GM12878 (cell line): ENCODE measurements at regions not wholly inside any gene's neighbourhood (a gene's known extent, or its start where the extent isn't known, plus 50 kb on each side); places are given as distances from the start of the nearest gene placed in this dataset.

Experiments used
- ATAC-seq: fragments of 200-7000 bp; cut with Tn5 transposase; 3 replicates; pipeline ENCODE4 v1.9.1; 2020; ENCODE audit warnings: mild to moderate bottlenecking, moderate library complexity
- BruUV-seq: library from RNA; stranded (reverse); fragments of 400-500 nt; replicated peaks from 2 replicates; lab custom pipeline; 2021; lab: Mats Ljungman, UMichigan
- CTCF ChIA-PET: fragments of 300-600 bp; sonication (Branson Sonifier 250); formaldehyde crosslinking; extraction: SDS; loops from one replicate; lab custom pipeline; 2021; ENCODE audit warnings: inconsistent platforms; lab: Yijun Ruan, JAX
- POLR2A ChIA-PET: fragments of 350-600 bp; formaldehyde crosslinking; extraction: SDS; loops from one replicate; lab custom pipeline; 2021; ENCODE audit warnings: inconsistent platforms; lab: Charles Lee
- RAD21 ChIA-PET: fragments of 300-600 bp; sonication (Branson Sonifier 250); formaldehyde crosslinking; loops from one replicate; lab custom pipeline; 2023; ENCODE audit warnings: antibody characterized with exemption; ENCODE audit not compliant: unreplicated experiment; lab: Charles Lee
- SMC1A ChIA-PET: fragments of 300-600 bp; sonication (Branson Sonifier 250); formaldehyde crosslinking; loops from one replicate; lab custom pipeline; 2023; ENCODE audit not compliant: unreplicated experiment, uncharacterized antibody; lab: Charles Lee
- DNase-seq: peaks from one replicate; pipeline ENCODE4 v3.0.0-alpha.2; 2011; ENCODE audit warnings: low read depth, low spot score
- FAIRE-seq: peaks from 3 replicates; lab custom pipeline; 2011; peaks lifted over from hg19 to GRCh38; lab: Jason Lieb, UNC
- H2AFZ ChIP-seq: 2 replicates; pipeline ENCODE4 v1.6.0; 2011; ENCODE audit warnings: low read depth, low read length, control low read depth; ENCODE audit not compliant: control insufficient read depth
- H3K27ac ChIP-seq: 2 replicates; pipeline ENCODE4 v1.5.1; 2011; ENCODE audit warnings: control low read depth; ENCODE audit not compliant: control insufficient read depth, insufficient read depth
- H3K27me3 ChIP-seq, 2 experiments: replicated peaks in 1 of 2; 2 replicates each; pipeline versions ENCODE4 v1.6.0 to v1.6.1; 2011; ENCODE audit warnings: low read length in 1 of 2; ENCODE audit not compliant: control insufficient read depth in 2 of 2, insufficient read depth in 2 of 2
- H3K36me3 ChIP-seq, 2 experiments: 2 replicates each; pipeline ENCODE4 v1.5.1; 2011; ENCODE audit warnings: low read length in 1 of 2; ENCODE audit not compliant: control insufficient read depth in 2 of 2, insufficient read depth in 2 of 2
- H3K4me1 ChIP-seq: 2 replicates; pipeline ENCODE4 v1.6.1; 2011; ENCODE audit warnings: mild to moderate bottlenecking, low read length, moderate library complexity, mixed read lengths; ENCODE audit not compliant: control insufficient read depth, insufficient read depth
- H3K4me2 ChIP-seq: 2 replicates; pipeline ENCODE4 v1.6.0; 2011; ENCODE audit warnings: control low read depth; ENCODE audit not compliant: control insufficient read depth, insufficient read depth
- H3K4me3 ChIP-seq: fragments of 200-600 bp; sonication (generic); 2 replicates; pipeline ENCODE4 v1.5.1; 2016
- H3K79me2 ChIP-seq: 2 replicates; pipeline ENCODE4 v1.6.0; 2011; ENCODE audit warnings: low read length; ENCODE audit not compliant: control insufficient read depth, insufficient read depth
- H3K9ac ChIP-seq: 2 replicates; pipeline ENCODE4 v1.8.0; 2011; ENCODE audit warnings: low read length, control low read depth, mixed read lengths; ENCODE audit not compliant: control insufficient read depth, insufficient read depth
- H3K9me3 ChIP-seq: replicated peaks from 3 replicates; pipeline ENCODE4 v1.5.1; 2011; ENCODE audit warnings: mild to moderate bottlenecking, low read length; ENCODE audit not compliant: control insufficient read depth, insufficient read depth
- H4K20me1 ChIP-seq: 2 replicates; pipeline ENCODE4 v1.6.0; 2011; ENCODE audit not compliant: control insufficient read depth, insufficient read depth
- CEBPB ChIP-seq, 2 experiments: fragments of 150-350 bp in 1 of 2; IDR thresholded peaks; 2 replicates each; pipeline ENCODE4 v1.6.1; 2012 to 2014; ENCODE audit warnings: low read depth in 2 of 2, low read length in 2 of 2, borderline replicate concordance in 1 of 2, inconsistent platforms in 1 of 2
- CHD4 ChIP-seq: fragments of 200-600 bp; sonication (generic); IDR thresholded peaks from 2 replicates; pipeline ENCODE4 v1.6.1; 2016; ENCODE audit warnings: mild to moderate bottlenecking
- CTCF ChIP-seq, 3 experiments: IDR thresholded peaks in 2 of 3; conservative IDR thresholded peaks in 1 of 3; 2 replicates each; pipeline ENCODE4 v1.5.1; 2011; ENCODE audit warnings: low read depth in 3 of 3, low read length in 3 of 3, mild to moderate bottlenecking in 3 of 3, control low read depth in 2 of 3, moderate library complexity in 2 of 3, inconsistent platforms in 1 of 3, mixed read lengths in 1 of 3; ENCODE audit not compliant: control insufficient read depth in 2 of 3, insufficient read depth in 1 of 3; ENCODE audit errors: extremely low read depth in 1 of 3
- ETV6 ChIP-seq, 2 experiments: fragments of 450-650 bp in 1 of 2; IDR thresholded peaks in 1 of 2; conservative IDR thresholded peaks in 1 of 2; 2 replicates each; pipeline ENCODE4 v1.6.1; 2014; ENCODE audit warnings: antibody characterized with exemption in 1 of 2, borderline replicate concordance in 1 of 2, low read depth in 1 of 2, mild to moderate bottlenecking in 1 of 2, moderate library complexity in 1 of 2
- FOS ChIP-seq: IDR thresholded peaks from 3 replicates; pipeline ENCODE4 v1.6.1; 2011; ENCODE audit warnings: borderline replicate concordance; ENCODE audit not compliant: insufficient read length; ENCODE audit errors: extremely low read depth
- GABPA ChIP-seq: IDR thresholded peaks from 2 replicates; pipeline ENCODE4 v1.6.1; 2014; ENCODE audit warnings: antibody characterized with exemption, low read depth, mild to moderate bottlenecking, inconsistent platforms
- HSF1 ChIP-seq: fragments of 150-350 bp; IDR thresholded peaks from 2 replicates; pipeline ENCODE4 v1.6.1; 2014; ENCODE audit warnings: mild to moderate bottlenecking, low read depth, low read length
- JUNB ChIP-seq: IDR thresholded peaks from 2 replicates; pipeline ENCODE4 v1.6.1; 2016; ENCODE audit warnings: antibody characterized with exemption, mild to moderate bottlenecking
- MTA3 ChIP-seq: IDR thresholded peaks from 2 replicates; pipeline ENCODE4 v1.6.1; 2012; ENCODE audit warnings: low read length, inconsistent platforms, borderline replicate concordance
- NR2C2 ChIP-seq: IDR thresholded peaks from 2 replicates; pipeline ENCODE4 v1.6.1; 2011; ENCODE audit warnings: borderline replicate concordance, low read depth; ENCODE audit not compliant: control insufficient read depth, insufficient read length
- SMC3 ChIP-seq: IDR thresholded peaks from 2 replicates; pipeline ENCODE4 v1.6.1; 2011; ENCODE audit warnings: low read length, improper control_type of control experiment, borderline replicate concordance
- SREBF1 ChIP-seq: IDR thresholded peaks from 2 replicates; pipeline ENCODE4 v1.6.1; 2012; ENCODE audit warnings: mild to moderate bottlenecking, low read length
- WGBS: methylation state at CpG from one replicate; pipeline ENCODE4 v1.1.6; 2016; ENCODE audit warnings: low lambda C conversion rate; ENCODE audit not compliant: insufficient replicate concordance, insufficient coverage; ENCODE audit errors: missing lambda C conversion rate; 5-methylcytosine and 5-hydroxymethylcytosine counted together
- in situ Hi-C: fragments of 300-500 bp; cut with MboI; formaldehyde crosslinking; loops from 9 replicates; pipeline ENCODE4 v1.14.3; 2018; ENCODE audit warnings: mixed read lengths
- intact Hi-C: fragments of 100-400 bp; cut with micrococcal nuclease; formaldehyde crosslinking; loops from one replicate; pipeline ENCODE4 v1.14.2; 2022; ENCODE audit not compliant: unreplicated experiment
- TF ChIP-seq, protein P1 (sequence below): fragments of 450-650 bp; IDR thresholded peaks from 2 replicates; pipeline ENCODE4 v1.6.1; 2017; ENCODE audit warnings: low read depth, mild to moderate bottlenecking, moderate library complexity
- TF ChIP-seq, protein P2 (sequence below): IDR thresholded peaks from 2 replicates; pipeline ENCODE4 v1.6.1; 2012; ENCODE audit warnings: improper control_type of control experiment, low read depth, low read length; ENCODE audit not compliant: insufficient replicate concordance

DNA sequence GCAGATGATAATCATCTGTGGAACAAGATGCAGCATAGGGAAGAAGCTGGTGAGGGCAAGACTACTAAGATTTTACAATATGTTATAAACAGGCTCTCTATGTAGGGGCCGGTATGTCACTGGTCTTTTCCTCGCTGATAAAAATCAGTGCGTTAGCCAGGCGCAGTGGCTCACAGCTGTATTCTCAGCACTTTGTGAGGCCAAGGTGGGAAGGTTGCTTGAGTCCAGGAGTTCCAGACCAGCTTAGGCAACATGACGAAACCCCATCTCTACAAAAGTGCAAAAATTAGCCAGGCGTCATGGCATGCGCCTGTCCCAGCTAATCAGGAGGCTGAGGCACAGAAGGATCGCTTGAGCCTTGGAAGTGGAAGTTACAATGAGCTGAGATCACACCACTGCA lies 135.9 kb downstream of the TUSC1 start:
- intact Hi-C loops = no loop called here
- no peak overlapping the region for H3K4me2 ChIP-seq
- no peaks in the 10 kb centered on the region for H3K36me3 ChIP-seq
- ChIA-PET CTCF (interaction anchor here (1.0 kb wide), 1 partner anchor 10 kb away, joined by 3 read pairs; no protein-coding TSS in a partner anchor), SMC1A (interaction anchor here (1.4 kb wide), 1 partner anchor 10 kb away, joined by 3 read pairs; no protein-coding TSS in a partner anchor), POLR2A (no interaction called here), RAD21 (no interaction called here)
- no peaks in the 10 kb centered on the region for H4K20me1 ChIP-seq
- 61% methylated on average over 8 of the region's 8 CpGs for WGBS
- in situ Hi-C loops = no loop called here
- no peaks in the 10 kb centered on the region for H3K9me3 ChIP-seq
- H3K9ac ChIP-seq = no peak overlapping the region
- BruUV-seq = no TSS peak
- no peaks in the 10 kb centered on the region for H3K4me1 ChIP-seq
- H3K4me3 ChIP-seq = no peak overlapping the region
- ATAC-seq (no peak), FAIRE-seq (no peak), DNase-seq (no peak)
- no peak overlapping the region for H2AFZ ChIP-seq
- no peak overlapping the region for H3K27ac ChIP-seq
- H3K27me3 ChIP-seq = no peaks in the 10 kb centered on the region
- H3K79me2 ChIP-seq = no peaks in the 10 kb centered on the region
- no peak for TF ChIP-seq SMC3
- TF ChIP-seq, protein P1, sequence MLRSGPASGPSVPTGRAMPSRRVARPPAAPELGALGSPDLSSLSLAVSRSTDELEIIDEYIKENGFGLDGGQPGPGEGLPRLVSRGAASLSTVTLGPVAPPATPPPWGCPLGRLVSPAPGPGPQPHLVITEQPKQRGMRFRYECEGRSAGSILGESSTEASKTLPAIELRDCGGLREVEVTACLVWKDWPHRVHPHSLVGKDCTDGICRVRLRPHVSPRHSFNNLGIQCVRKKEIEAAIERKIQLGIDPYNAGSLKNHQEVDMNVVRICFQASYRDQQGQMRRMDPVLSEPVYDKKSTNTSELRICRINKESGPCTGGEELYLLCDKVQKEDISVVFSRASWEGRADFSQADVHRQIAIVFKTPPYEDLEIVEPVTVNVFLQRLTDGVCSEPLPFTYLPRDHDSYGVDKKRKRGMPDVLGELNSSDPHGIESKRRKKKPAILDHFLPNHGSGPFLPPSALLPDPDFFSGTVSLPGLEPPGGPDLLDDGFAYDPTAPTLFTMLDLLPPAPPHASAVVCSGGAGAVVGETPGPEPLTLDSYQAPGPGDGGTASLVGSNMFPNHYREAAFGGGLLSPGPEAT = no peak
- TF ChIP-seq CEBPB (IDR thresholded peaks at IDR 0.05; ENCODE audit: borderline replicate concordance in 1 of 2, low read depth in 2 of 2, low read length in 2 of 2) = no peak
- TF ChIP-seq HSF1 = no peak
- TF ChIP-seq CHD4 = no peak
- no peak for TF ChIP-seq NR2C2
- TF ChIP-seq ETV6 (conservative IDR thresholded peaks at IDR 0.05 in 1 of 2, IDR thresholded peaks at IDR 0.05 in 1 of 2; ENCODE audit: borderline replicate concordance in 1 of 2, low read depth in 1 of 2) = no peak
- no peak for TF ChIP-seq SREBF1
- TF ChIP-seq JUNB = no peak
- no peak for TF ChIP-seq CTCF (IDR thresholded peaks at IDR 0.05 in 2 of 3, conservative IDR thresholded peaks at IDR 0.05 in 1 of 3; ENCODE audit: control insufficient read depth in 2 of 3, extremely low read depth in 1 of 3, insufficient read depth in 1 of 3, low read depth in 3 of 3, low read length in 3 of 3)
- no peak for TF ChIP-seq GABPA
- no peak for TF ChIP-seq MTA3
- TF ChIP-seq, protein P2, sequence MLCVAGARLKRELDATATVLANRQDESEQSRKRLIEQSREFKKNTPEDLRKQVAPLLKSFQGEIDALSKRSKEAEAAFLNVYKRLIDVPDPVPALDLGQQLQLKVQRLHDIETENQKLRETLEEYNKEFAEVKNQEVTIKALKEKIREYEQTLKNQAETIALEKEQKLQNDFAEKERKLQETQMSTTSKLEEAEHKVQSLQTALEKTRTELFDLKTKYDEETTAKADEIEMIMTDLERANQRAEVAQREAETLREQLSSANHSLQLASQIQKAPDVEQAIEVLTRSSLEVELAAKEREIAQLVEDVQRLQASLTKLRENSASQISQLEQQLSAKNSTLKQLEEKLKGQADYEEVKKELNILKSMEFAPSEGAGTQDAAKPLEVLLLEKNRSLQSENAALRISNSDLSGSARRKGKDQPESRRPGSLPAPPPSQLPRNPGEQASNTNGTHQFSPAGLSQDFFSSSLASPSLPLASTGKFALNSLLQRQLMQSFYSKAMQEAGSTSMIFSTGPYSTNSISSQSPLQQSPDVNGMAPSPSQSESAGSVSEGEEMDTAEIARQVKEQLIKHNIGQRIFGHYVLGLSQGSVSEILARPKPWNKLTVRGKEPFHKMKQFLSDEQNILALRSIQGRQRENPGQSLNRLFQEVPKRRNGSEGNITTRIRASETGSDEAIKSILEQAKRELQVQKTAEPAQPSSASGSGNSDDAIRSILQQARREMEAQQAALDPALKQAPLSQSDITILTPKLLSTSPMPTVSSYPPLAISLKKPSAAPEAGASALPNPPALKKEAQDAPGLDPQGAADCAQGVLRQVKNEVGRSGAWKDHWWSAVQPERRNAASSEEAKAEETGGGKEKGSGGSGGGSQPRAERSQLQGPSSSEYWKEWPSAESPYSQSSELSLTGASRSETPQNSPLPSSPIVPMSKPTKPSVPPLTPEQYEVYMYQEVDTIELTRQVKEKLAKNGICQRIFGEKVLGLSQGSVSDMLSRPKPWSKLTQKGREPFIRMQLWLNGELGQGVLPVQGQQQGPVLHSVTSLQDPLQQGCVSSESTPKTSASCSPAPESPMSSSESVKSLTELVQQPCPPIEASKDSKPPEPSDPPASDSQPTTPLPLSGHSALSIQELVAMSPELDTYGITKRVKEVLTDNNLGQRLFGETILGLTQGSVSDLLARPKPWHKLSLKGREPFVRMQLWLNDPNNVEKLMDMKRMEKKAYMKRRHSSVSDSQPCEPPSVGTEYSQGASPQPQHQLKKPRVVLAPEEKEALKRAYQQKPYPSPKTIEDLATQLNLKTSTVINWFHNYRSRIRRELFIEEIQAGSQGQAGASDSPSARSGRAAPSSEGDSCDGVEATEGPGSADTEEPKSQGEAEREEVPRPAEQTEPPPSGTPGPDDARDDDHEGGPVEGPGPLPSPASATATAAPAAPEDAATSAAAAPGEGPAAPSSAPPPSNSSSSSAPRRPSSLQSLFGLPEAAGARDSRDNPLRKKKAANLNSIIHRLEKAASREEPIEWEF = no peak
- TF ChIP-seq FOS = no peak
